ENCODE measurements at regions not wholly inside any gene's neighbourhood (a gene's known extent, or its start where the extent isn't known, plus 50 kb on each side); places are given as distances from the start of the nearest gene placed in this dataset.

- TF ChIP-seq POLR2AphosphoS5 (IDR thresholded peaks at IDR 0.05) (no peak), POLR2A (IDR thresholded peaks at IDR 0.05) (no peak)
- TF ChIP-seq, protein P1, sequence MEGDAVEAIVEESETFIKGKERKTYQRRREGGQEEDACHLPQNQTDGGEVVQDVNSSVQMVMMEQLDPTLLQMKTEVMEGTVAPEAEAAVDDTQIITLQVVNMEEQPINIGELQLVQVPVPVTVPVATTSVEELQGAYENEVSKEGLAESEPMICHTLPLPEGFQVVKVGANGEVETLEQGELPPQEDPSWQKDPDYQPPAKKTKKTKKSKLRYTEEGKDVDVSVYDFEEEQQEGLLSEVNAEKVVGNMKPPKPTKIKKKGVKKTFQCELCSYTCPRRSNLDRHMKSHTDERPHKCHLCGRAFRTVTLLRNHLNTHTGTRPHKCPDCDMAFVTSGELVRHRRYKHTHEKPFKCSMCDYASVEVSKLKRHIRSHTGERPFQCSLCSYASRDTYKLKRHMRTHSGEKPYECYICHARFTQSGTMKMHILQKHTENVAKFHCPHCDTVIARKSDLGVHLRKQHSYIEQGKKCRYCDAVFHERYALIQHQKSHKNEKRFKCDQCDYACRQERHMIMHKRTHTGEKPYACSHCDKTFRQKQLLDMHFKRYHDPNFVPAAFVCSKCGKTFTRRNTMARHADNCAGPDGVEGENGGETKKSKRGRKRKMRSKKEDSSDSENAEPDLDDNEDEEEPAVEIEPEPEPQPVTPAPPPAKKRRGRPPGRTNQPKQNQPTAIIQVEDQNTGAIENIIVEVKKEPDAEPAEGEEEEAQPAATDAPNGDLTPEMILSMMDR (IDR thresholded peaks at IDR 0.05), result no peak
Measured at GRCh38 chr5:89471115-89471514, 588.1 kb upstream of the MEF2C start.
